ENCODE measurements at regions not wholly inside any gene's neighbourhood (a gene's known extent, or its start where the extent isn't known, plus 50 kb on each side); places are given as distances from the start of the nearest gene placed in this dataset.

DNA sequence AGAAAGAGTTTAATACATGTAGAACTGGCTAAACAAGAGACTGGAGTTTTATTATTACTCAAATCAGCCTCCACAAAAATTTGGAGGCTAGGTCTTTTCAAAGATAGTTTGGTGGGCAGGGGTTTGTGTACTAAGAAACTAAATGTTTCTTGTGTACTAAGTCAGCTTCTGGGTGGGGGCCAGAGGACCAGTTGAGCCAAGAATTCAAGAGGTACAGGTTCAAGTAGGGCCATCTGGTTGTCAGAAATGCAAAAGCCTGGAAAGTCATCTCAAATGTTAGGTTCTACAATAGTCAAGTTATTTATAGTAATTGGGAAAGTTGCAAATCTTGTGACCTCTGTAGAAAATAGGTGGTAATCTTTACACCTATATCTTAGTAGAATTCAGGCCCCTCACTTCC lies 51.7 kb downstream of the CEP43 start:
- TF ChIP-seq, protein P1, sequence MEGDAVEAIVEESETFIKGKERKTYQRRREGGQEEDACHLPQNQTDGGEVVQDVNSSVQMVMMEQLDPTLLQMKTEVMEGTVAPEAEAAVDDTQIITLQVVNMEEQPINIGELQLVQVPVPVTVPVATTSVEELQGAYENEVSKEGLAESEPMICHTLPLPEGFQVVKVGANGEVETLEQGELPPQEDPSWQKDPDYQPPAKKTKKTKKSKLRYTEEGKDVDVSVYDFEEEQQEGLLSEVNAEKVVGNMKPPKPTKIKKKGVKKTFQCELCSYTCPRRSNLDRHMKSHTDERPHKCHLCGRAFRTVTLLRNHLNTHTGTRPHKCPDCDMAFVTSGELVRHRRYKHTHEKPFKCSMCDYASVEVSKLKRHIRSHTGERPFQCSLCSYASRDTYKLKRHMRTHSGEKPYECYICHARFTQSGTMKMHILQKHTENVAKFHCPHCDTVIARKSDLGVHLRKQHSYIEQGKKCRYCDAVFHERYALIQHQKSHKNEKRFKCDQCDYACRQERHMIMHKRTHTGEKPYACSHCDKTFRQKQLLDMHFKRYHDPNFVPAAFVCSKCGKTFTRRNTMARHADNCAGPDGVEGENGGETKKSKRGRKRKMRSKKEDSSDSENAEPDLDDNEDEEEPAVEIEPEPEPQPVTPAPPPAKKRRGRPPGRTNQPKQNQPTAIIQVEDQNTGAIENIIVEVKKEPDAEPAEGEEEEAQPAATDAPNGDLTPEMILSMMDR (IDR thresholded peaks at IDR 0.05) = no peak
- TF ChIP-seq POLR2A (IDR thresholded peaks at IDR 0.05) = no peak

All from ovary (tissue), 3 donors.